ENCODE measurements at regions not wholly inside any gene's neighbourhood (a gene's known extent, or its start where the extent isn't known, plus 50 kb on each side); places are given as distances from the start of the nearest gene placed in this dataset.
"Not testable (repeated sequence)": the region's sequence is repeated elsewhere in the genome, so short reads cannot be mapped to it uniquely, and the experiment has no call there.

- no peak for DNase-seq
Observed at GRCh38 chr7:119482671-119483070, 790.3 kb upstream of the KCND2 start.

DNA sequence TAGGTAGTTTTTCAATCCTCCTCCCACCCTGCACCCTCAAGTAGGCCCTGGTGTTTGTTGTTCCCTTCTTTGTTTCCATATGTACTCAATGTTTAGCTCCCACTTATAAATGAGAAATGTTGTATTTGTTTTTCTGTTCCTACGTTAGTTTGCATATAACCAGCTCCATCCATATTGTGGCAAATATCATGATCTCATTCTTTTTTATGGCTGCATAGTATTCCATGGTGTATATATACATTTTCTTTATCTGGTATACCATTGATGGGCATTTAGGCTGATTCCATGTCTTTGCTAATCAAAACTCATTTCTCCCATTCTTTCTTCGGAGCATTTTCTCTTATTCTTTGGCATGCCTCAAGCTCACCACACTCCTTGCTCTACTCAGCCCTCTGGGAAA is 789.6 kb upstream of the KCND2 start:
- DNase-seq, result no peak

- no peak for DNase-seq
Observed at GRCh38 chr7:119514326-119514725, 758.6 kb upstream of the KCND2 start.

GRCh38 chr7:119515214-119515613 is 757.8 kb upstream of the KCND2 start:
- no peak for DNase-seq

- DNase-seq, result no peak
Observed at GRCh38 chr7:119515962-119516361, 757.0 kb upstream of the KCND2 start.

DNA sequence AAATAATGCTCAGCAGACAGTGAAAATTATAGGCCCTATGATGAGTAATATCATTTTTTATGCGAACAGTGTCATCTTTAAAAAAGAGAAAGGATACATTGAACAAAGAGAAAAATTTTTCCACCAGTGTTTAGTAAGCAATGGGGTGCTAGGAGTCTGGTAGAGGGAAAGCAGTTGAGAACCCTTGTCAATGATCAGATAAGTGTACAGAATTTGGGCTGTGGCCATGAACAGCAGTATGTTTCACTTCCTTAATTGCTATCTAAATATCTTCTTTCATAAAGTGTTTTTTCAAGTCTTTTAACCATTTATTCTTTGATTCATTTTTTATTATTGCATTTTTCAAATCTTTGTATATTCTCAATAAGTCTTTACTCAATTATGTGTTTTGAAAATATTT is 750.7 kb upstream of the KCND2 start:
- DNase-seq, result no peak

DNA sequence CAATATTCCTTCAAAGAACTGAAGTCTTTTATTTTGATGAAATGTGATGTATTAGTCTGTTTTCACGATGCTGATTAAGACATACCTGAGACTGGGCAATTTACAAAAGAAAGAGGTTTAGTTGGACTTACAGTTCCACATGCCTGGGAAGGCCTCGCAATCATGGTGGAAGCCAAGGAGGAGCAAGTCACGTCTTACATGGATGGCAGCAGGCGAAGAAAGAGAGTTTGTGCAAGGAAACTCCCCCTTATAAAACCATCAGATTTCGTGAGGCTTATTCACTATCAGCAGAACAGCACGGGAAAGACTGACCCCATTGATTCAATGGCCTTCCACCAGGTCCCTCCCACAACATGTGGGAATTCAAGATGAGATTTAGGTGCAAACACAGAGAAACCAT is 750.3 kb upstream of the KCND2 start:
- no peak for DNase-seq

DNA sequence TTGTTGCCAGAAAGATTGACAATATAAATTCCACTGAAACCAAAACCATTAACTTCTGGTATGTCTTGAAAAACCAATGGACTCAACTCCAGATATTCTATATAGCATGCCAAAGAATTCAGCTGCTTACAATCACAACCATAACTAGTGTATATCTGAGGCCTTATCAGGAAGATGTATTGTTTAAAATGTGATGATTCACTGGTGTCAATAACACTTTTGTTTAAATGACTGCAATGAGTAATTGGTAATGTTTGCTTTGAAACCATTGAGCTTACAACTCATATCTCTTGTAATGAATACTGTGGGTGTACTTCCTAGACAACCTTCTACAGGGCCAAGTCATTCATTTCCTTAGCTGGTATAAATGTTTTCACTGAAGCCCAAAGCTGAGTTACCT is 727.9 kb upstream of the KCND2 start:
- no peak for DNase-seq

DNA sequence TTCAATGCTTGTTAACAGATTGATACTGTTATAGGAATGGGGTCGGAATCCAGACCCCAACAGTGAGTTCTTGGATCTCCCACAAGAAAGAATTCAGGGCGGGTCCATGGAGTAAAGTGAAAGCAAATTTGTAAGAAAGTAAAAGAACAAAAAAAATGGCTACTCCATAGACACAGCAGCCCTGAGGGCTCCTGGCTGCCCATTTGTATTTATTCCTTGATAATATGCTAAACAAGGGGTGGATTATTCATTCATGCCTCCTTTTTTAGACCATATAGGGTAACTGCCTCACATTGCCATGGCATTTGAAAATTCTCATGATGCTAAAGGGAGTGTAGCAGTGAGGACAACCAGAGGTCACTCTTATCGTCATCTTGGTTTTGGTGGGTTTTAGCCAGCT is 717.2 kb upstream of the KCND2 start:
- DNase-seq, result no peak

GRCh38 chr7:119556436-119556835 is 716.5 kb upstream of the KCND2 start:
- no peak for DNase-seq

- no peak for DNase-seq
Observed at GRCh38 chr7:119561751-119562150, 711.2 kb upstream of the KCND2 start.

DNA sequence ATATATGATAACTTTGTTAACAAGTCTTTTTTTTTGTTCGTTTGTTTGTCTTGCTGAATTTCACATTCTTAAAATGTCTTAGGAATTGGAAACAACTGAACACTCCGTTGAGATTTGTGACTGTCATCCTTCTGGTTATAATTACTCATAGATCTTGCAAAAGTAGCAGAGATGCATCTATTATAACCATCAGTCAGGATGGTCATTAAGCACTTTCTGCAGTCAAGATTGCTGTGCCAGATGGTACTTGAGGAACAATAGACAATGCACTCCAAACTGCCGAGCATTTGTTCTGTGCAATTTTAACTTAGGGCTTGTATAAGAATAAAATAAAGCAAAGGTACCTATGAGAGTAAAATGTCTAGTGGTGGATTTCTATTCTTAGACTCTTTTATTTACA is 710.1 kb upstream of the KCND2 start:
- DNase-seq, result no peak

- no peak for DNase-seq
Observed at GRCh38 chr7:119571666-119572065, 701.3 kb upstream of the KCND2 start.

DNA sequence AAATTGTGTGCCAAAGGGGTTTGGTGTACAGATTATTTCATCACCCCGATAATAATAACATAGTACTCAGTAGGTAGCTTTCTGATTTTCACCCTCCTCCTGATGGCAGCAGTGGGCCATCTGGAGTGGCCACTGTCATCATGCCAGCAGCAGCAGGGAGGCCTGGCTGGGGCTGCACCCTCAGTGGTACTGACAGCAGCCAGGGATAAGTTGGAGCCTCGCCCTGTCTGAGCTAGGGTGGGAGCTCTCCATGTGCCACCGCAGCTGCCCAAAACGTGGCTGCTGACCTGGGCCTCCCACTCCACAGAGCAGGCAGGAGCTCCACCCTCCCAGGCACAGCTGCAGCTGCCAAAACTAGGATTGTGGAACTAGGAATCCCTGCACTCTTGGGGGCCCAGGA is 700.8 kb upstream of the KCND2 start:
- no peak for DNase-seq

DNA sequence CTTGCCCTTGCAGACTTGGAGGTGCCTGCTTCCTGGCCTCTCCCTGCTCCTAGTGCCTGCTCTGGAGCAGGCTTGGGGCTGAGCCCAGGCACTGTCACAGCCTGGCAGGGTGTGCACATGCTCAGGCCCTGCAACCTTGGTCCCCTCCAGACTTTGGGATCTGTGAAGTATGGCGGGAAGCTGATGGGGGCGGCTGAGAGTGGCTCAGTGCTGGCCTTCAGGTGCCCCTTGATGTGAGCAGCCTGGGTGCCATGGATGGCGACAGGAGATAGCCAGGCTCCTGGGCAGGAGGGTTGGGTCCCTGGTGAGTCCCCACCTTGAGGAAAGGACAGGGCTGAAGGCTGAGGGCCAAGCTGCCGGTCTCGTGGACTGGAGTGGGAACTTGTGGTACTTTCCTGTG is 700.4 kb upstream of the KCND2 start:
- DNase-seq, result no peak

DNA sequence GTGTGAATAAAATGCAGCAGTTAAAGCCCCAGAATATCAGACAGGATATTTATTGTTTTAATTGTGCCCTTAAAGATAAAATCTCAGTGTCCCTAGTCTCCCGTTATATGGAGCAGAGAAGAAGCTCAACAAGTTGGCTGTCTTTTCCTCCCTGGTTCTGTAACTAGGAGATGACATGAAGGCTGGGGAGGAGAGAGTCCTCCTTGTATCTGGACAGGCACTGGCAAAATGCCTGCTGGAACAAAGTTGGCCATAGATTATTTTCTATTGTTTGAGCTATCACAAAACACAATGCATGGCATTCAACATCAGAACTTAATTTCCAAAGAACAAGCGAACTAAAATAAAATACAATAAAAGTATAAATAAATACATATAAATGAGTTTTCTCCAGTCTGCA is 694.9 kb upstream of the KCND2 start:
- no peak for DNase-seq

DNA sequence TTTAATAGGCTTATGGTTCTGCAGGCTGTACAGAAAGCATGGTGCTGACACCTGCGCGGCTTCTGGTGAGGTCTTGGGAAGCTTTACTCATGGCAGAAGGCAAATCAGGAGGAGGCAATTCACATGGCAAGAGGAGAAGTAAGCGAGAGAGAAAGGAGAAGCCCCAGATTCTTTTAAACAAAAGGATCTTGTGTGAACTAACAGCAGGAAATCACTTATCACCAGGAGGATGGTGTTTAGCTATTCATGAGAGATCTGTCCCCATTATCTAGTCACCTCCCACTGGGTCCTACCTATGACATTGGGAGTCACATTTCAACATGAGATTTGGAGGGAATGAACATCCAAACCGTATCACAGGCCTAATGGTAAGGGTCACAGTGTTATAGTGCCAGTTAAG is 678.0 kb upstream of the KCND2 start:
- no peak for DNase-seq

DNA sequence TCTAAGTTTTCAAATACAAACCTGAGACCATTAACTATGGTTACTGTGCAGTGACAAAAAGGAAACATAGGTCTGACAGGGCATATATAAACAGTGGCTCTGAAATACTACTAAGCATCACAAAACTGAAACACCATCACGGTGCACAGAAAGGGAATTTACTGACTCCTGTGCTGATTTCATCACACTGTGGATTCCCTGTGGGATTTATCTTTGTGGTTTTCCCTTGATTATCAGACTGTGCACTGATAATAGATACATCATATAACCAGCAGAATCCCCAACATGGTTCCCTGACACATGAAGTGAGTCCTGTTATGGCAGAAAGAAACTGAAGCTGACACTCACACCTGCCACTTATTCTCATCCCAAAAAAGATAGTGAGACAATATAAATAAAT is 676.3 kb upstream of the KCND2 start:
- DNase-seq, result no peak

DNA sequence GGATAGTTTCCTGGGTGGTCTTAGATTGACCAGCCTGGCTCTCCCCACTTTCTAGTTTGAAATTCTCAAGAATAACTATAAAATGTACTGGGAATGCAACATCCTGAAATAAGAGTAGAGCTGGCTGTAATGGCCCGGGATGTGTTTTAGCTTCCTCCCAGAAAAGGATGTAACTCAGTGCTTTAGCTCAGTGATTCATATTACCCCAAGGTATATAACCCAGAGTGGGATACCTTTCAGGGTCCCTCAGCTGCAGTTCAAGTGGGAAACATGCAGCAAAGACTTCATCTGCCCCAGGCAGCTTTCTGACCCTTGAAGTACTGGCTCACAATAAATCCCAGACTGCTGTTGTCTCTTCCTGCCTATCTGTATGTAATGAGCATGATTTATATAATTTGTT is 666.7 kb upstream of the KCND2 start:
- no peak for DNase-seq

DNA sequence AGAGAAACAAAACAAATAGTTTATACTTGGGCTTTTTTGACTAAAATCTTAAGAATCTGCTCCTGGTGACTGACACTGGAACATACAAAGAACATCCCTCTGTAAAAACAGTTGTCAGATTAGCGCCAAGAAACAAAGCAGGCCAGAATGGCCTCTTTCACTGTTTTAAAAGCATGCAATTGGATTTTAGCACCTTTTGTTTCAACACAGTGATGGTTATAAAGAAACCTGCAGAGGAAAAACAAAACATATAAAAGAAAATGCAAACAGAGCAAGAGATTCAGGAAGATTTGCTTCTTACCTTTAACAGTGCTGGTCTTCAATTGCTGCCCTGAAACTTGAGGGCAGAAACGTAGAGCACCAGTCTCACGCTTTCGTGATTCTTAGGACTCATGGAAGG is 652.2 kb upstream of the KCND2 start:
- DNase-seq, result no peak

- no peak for DNase-seq
Observed at GRCh38 chr7:119623427-119623826, 649.5 kb upstream of the KCND2 start.

- no peak for DNase-seq
Observed at GRCh38 chr7:119630406-119630969, 642.5 kb upstream of the KCND2 start.

- DNase-seq, result not testable (repeated sequence)
Observed at GRCh38 chr7:119633812-119634211, 639.2 kb upstream of the KCND2 start.

DNA sequence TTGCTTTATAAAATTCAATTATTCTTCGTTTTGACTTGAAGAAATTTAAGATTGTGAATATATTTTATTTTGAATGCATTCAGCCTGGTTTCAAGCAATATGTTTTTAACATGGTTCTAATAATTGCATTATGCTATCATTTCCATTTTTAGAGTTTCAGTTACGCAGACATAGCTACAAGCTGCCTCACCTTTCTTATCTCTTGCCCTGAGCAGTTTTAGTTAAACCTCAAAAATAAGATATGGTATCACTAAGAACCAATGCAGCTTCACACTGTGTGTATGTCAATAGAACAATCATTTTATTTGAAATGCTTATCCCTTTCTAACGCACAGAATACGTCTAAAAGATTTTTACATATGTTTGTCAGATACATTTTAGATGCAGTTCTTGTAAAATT is 632.6 kb upstream of the KCND2 start:
- DNase-seq, result no peak

DNA sequence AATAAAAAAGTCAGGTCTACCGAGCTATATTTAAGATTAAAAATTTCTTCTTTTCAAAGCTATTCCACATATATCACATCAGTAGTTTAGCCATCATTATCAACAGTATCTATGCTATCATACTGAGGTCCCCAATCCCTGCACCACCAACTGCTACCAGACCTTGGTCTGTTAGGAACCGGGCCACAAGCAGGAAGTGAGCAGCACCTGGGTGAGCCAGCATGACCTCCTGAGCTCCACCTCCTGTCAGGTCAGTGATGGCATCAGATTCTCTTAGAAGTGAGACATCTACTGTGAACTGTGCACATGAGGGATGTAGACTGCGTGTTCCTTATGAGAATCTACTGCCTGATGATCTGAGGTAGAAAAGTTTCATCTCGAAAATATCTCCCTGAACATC is 632.1 kb upstream of the KCND2 start:
- no peak for DNase-seq

- no peak for DNase-seq
Observed at GRCh38 chr7:119643558-119643957, 629.4 kb upstream of the KCND2 start.
